ENCODE measurements at regions not wholly inside any gene's neighbourhood (a gene's known extent, or its start where the extent isn't known, plus 50 kb on each side); places are given as distances from the start of the nearest gene placed in this dataset.

DNA sequence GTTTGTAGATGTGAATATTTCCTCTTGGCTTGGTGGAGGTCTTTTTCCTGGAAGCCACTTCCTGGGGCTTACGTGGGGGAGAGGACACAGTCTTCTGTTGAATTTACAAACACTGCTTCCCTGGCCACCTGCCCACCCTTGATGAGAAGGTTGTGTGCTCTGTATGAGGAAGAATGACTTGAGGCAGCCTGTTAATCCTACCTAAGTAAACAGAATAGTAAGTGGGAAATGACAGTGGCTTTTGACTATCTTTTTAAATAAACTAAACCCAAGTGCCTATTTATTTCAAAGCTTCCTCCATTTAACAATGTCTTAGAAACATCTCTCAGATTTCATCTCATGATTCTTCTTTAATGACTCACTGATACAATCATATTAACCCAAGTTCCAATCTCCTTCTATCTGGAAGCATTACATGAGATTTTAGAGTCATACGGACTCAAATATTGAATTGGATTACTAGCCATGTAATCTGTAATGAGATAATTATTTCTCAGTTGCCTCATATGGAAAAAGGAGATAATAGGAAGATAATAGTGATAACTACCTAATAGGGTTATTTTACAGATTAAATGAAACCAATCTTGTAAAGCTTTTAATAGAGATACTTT, 96.6 kb upstream of the SMIM36 start (continued):
- TF ChIP-seq, protein P1, sequence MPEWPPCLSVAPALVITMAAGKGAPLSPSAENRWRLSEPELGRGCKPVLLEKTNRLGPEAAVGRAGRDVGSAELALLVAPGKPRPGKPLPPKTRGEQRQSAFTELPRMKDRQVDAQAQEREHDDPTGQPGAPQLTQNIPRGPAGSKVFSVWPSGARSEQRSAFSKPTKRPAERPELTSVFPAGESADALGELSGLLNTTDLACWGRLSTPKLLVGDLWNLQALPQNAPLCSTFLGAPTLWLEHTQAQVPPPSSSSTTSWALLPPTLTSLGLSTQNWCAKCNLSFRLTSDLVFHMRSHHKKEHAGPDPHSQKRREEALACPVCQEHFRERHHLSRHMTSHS (tag by site-specific recombination; IDR thresholded peaks at IDR 0.05): no peak
- TF ChIP-seq, protein P2, sequence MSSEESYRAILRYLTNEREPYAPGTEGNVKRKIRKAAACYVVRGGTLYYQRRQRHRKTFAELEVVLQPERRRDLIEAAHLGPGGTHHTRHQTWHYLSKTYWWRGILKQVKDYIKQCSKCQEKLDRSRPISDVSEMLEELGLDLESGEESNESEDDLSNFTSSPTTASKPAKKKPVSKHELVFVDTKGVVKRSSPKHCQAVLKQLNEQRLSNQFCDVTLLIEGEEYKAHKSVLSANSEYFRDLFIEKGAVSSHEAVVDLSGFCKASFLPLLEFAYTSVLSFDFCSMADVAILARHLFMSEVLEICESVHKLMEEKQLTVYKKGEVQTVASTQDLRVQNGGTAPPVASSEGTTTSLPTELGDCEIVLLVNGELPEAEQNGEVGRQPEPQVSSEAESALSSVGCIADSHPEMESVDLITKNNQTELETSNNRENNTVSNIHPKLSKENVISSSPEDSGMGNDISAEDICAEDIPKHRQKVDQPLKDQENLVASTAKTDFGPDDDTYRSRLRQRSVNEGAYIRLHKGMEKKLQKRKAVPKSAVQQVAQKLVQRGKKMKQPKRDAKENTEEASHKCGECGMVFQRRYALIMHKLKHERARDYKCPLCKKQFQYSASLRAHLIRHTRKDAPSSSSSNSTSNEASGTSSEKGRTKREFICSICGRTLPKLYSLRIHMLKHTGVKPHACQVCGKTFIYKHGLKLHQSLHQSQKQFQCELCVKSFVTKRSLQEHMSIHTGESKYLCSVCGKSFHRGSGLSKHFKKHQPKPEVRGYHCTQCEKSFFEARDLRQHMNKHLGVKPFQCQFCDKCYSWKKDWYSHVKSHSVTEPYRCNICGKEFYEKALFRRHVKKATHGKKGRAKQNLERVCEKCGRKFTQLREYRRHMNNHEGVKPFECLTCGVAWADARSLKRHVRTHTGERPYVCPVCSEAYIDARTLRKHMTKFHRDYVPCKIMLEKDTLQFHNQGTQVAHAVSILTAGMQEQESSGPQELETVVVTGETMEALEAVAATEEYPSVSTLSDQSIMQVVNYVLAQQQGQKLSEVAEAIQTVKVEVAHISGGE (tag by site-specific recombination; conservative IDR thresholded peaks at IDR 0.05; ENCODE audit: low read depth): no peak
- no peak for TF ChIP-seq ZSCAN16 (tag by site-specific recombination; IDR thresholded peaks at IDR 0.05)
- no peak for TF ChIP-seq KLF16 (tag by site-specific recombination; IDR thresholded peaks at IDR 0.05)
- no peak for TF ChIP-seq ZNF571 (tag by site-specific recombination; IDR thresholded peaks at IDR 0.05)
- TF ChIP-seq ZBTB8A (tag by site-specific recombination; IDR thresholded peaks at IDR 0.05): no peak

- Histone ChIP-seq H3K9me3 (ENCODE audit: control insufficient read depth, insufficient read depth, low read depth, low read length) (no peaks in the 10 kb centered on the region), H3K27ac (ENCODE audit: extremely low read depth, low read depth, low read length) (no peak overlapping the region), H3K4me3 (ENCODE audit: low read depth, low read length) (no peak overlapping the region), H3K36me3 (ENCODE audit: control insufficient read depth in 2 of 2, insufficient read depth in 1 of 2, low read length in 2 of 2) (no peaks in the 10 kb centered on the region), H3K4me1 (ENCODE audit: control insufficient read depth, insufficient read depth, low read length) (no peaks in the 10 kb centered on the region; the same call in 1 of the 2 replicates)
- no peak for TF ChIP-seq ZNF785 (tag by site-specific recombination; IDR thresholded peaks at IDR 0.05)
- no peak for TF ChIP-seq ZNF157 (tag by site-specific recombination; IDR thresholded peaks at IDR 0.05)
- TF ChIP-seq ZNF791 (tag by site-specific recombination; IDR thresholded peaks at IDR 0.05): no peak
- ChIA-PET CTCF (interaction anchor here (1.0 kb wide), 1 partner anchor 164 kb away, joined by 4 read pairs; no protein-coding TSS in a partner anchor), POLR2A (no interaction called here)
These were observed 95.2 kb upstream of the SMIM36 start for GRCh38 chr17:55606488-55606815.

- Histone ChIP-seq H3K9me3 (ENCODE audit: control insufficient read depth, insufficient read depth, low read depth, low read length) (no peaks in the 10 kb centered on the region; the same call in 1 of the 2 replicates), H3K4me1 (ENCODE audit: control insufficient read depth, insufficient read depth, low read length) (no peaks in the 10 kb centered on the region; the same call in 1 of the 2 replicates), H3K27ac (ENCODE audit: extremely low read depth, low read depth, low read length) (no peak overlapping the region), H3K4me3 (ENCODE audit: low read depth, low read length) (no peak overlapping the region), H3K36me3 (ENCODE audit: control insufficient read depth in 2 of 2, insufficient read depth in 1 of 2, low read length in 2 of 2) (no peaks in the 10 kb centered on the region)
- POLR2A ChIA-PET: no interaction called here
- TF ChIP-seq ZNF600 (tag by site-specific recombination; IDR thresholded peaks at IDR 0.05) (no peak), ZNF132 (tag by site-specific recombination; IDR thresholded peaks at IDR 0.05; ENCODE audit: borderline replicate concordance) (no peak)
- CTCF ChIA-PET: interaction anchor here (1.2 to 5.5 kb wide), 3 partner anchors 78 to 164 kb away, joined by 4 to 37 read pairs (median 7); no protein-coding TSS in a partner anchor
These were observed 94.6 kb upstream of the SMIM36 start for GRCh38 chr17:55605705-55606487.

GRCh38 chr17:55601874-55602364, 90.7 kb upstream of the SMIM36 start:
- POLR2A ChIA-PET: interaction anchor here (1.0 kb wide), 1 partner anchor 9 kb away, joined by 3 read pairs; no protein-coding TSS in a partner anchor
- H3K9me3 ChIP-seq (ENCODE audit: control insufficient read depth, insufficient read depth, low read depth, low read length): no peaks in the 10 kb centered on the region; the same call in 1 of the 2 replicates
- no peaks in the 10 kb centered on the region for H3K4me1 ChIP-seq (ENCODE audit: control insufficient read depth, insufficient read depth, low read length)
- CTCF ChIA-PET: interaction anchor here (0.6 to 5.5 kb wide), 25 partner anchors 14 to 1765 kb away, joined by 3 to 70 read pairs (median 4); partner anchors contain the start of gene TMEM100
- no peak overlapping the region for H3K27ac ChIP-seq (ENCODE audit: extremely low read depth, low read depth, low read length)
- TF ChIP-seq ZNF654 (tag by site-specific recombination; IDR thresholded peaks at IDR 0.05; ENCODE audit: low read depth) (peak; percentile 38), ZNF660 (tag by site-specific recombination; IDR thresholded peaks at IDR 0.05) (no peak), CTCF (tag by site-specific recombination; IDR thresholded peaks at IDR 0.05) (no peak), ZNF138 (tag by site-specific recombination; IDR thresholded peaks at IDR 0.05; ENCODE audit: borderline replicate concordance) (no peak), ZNF202 (tag by site-specific recombination; IDR thresholded peaks at IDR 0.05; ENCODE audit: borderline replicate concordance) (no peak), ZNF133 (tag by site-specific recombination; IDR thresholded peaks at IDR 0.05) (no peak), ZNF266 (tag by site-specific recombination; IDR thresholded peaks at IDR 0.05; ENCODE audit: low read depth) (no peak)
- H3K4me3 ChIP-seq (ENCODE audit: low read depth, low read length): no peak overlapping the region
- no peaks in the 10 kb centered on the region for H3K36me3 ChIP-seq (ENCODE audit: control insufficient read depth in 2 of 2, insufficient read depth in 1 of 2, low read length in 2 of 2)

Measured in HEK293 (cell line).